Progenitor cell of endocrine pancreas (in vitro differentiated cells): ENCODE measurements at regions not wholly inside any gene's neighbourhood (a gene's known extent, or its start where the extent isn't known, plus 50 kb on each side); places are given as distances from the start of the nearest gene placed in this dataset.

ENCODE experiments used
- DNase-seq: peaks from one replicate; pipeline ENCODE4 v3.0.0; 2021; ENCODE audit warnings: low spot score; ENCODE audit not compliant: unreplicated experiment
- H3K27ac Mint-ChIP-seq: 2 replicates; pipeline ENCODE4 v1.8.0; 2021; ENCODE audit warnings: mild to moderate bottlenecking, moderate library complexity, mixed read lengths
- H3K27me3 Mint-ChIP-seq: 2 replicates; pipeline ENCODE4 v1.8.0; 2021; ENCODE audit warnings: mixed read lengths
- H3K36me3 Mint-ChIP-seq: 2 replicates; pipeline ENCODE4 v1.8.0; 2022; ENCODE audit warnings: mixed read lengths; ENCODE audit not compliant: insufficient read depth
- H3K4me1 Mint-ChIP-seq: 2 replicates; pipeline ENCODE4 v1.8.0; 2021; ENCODE audit warnings: low read depth, mixed read lengths
- H3K4me3 Mint-ChIP-seq: 2 replicates; pipeline ENCODE4 v1.8.0; 2021; ENCODE audit warnings: low read depth, mild to moderate bottlenecking, moderate library complexity, mixed read lengths
- H3K9me3 Mint-ChIP-seq: 2 replicates; pipeline ENCODE4 v1.8.0; 2021; ENCODE audit warnings: low read depth, mixed read lengths
- CTCF ChIP-seq: fragments of 200-600 bp; sonication (generic); IDR thresholded peaks from one replicate; pipeline ENCODE4 v1.5.0; 2021; ENCODE audit warnings: antibody characterized with exemption, mild to moderate bottlenecking; ENCODE audit not compliant: unreplicated experiment

DNA sequence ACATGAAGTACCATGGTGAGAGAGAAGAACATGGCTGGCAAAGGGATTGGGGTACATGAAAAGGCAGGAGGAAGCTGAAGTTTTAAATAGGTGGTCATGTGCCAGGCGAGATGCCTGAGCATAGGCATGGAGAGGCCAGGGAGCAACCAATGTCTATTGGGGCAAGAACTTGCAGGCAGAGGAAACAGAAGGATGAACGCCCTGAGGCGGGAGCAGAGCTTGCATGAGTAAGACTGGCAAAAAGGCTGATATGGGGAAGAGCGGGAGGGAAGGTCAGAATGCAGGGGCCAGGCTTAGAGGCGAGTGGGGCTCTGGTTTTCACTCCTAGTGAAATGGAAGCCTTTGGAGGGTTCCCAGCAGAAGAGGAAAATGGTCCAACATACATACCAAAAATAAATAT lies 52.5 kb upstream of the VSTM5 start:
- Mint-ChIP-seq H3K9me3 (peaks cover 5% of the 10 kb centered on the region), H3K27me3 (peaks cover 15% of the 10 kb centered on the region), H3K4me3 (no peak overlapping the region), H3K4me1 (no peaks in the 10 kb centered on the region), H3K36me3 (no peaks in the 10 kb centered on the region), H3K27ac (no peak overlapping the region)
- DNase-seq = no peak
- TF ChIP-seq CTCF = no peak

DNA sequence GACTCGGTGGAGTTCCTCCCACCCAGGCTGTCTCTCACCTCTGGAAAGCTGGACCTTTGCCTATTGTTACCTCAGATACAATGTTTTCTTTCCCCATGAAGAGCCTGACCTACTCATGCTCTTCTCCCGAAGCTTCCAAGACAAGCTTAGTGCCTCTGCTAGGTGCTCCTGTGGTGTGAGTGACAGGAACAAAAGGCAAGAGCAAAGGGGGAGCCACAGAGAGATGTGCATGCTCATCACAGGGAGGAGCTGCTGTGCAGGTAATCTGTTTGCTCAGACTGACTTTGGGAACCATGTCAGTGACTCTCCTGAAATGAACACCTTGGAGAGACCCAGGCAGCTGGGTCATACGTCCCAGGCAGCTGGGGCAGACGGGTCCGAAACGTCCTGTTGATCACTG lies 53.6 kb upstream of the VSTM5 start:
- H3K36me3 Mint-ChIP-seq = no peaks in the 10 kb centered on the region

DNA sequence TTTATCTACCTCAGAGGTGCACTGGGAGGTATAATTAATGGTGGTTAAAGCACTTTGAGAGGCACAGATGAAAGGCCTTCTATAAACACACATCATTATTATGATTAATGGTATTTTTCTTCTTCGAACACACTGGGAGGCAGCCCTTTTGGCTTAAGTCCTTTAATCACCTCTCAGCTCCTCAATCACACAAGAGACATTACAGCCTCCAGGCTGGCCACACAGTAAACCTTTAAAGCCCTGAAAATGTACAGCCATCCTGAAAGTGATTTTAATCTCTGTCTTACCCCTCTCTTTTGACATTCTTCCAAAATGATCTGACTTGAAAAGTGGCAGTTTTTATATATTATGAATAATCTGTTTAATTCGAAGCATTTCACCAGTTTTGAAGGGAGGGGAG lies 54.3 kb upstream of the VSTM5 start:
- no peaks in the 10 kb centered on the region for H3K36me3 Mint-ChIP-seq
- H3K27me3 Mint-ChIP-seq = peaks cover 13% of the 10 kb centered on the region
- no peaks in the 10 kb centered on the region for H3K9me3 Mint-ChIP-seq
- H3K4me1 Mint-ChIP-seq = no peaks in the 10 kb centered on the region
- DNase-seq = no peak
- H3K4me3 Mint-ChIP-seq = no peak overlapping the region
- no peak for TF ChIP-seq CTCF
- no peak overlapping the region for H3K27ac Mint-ChIP-seq

More for the DNA sequence above, 53.6 kb upstream of the VSTM5 start:
- no peak for DNase-seq
- Mint-ChIP-seq H3K27ac (no peak overlapping the region), H3K4me1 (no peaks in the 10 kb centered on the region), H3K27me3 (peaks cover 13% of the 10 kb centered on the region), H3K4me3 (no peak overlapping the region), H3K9me3 (no peaks in the 10 kb centered on the region)
- no peak for TF ChIP-seq CTCF

GRCh38 chr11:93905384-93905783 lies 55.0 kb upstream of the VSTM5 start:
- Mint-ChIP-seq H3K4me3 (no peak overlapping the region), H3K36me3 (no peaks in the 10 kb centered on the region), H3K27ac (no peak overlapping the region), H3K4me1 (no peaks in the 10 kb centered on the region), H3K27me3 (peaks cover 13% of the 10 kb centered on the region), H3K9me3 (no peaks in the 10 kb centered on the region)
- no peak for DNase-seq
- no peak for TF ChIP-seq CTCF

- no peak overlapping the region for H3K27ac Mint-ChIP-seq
Measured at GRCh38 chr11:93906486-93906885, 56.1 kb upstream of the VSTM5 start.

More at GRCh38 chr11:93906486-93906885, 56.1 kb upstream of the VSTM5 start:
- H3K4me1 Mint-ChIP-seq = no peaks in the 10 kb centered on the region
- DNase-seq = no peak
- no peak for TF ChIP-seq CTCF
- peaks cover 13% of the 10 kb centered on the region for H3K27me3 Mint-ChIP-seq
- no peaks in the 10 kb centered on the region for H3K36me3 Mint-ChIP-seq
- no peaks in the 10 kb centered on the region for H3K9me3 Mint-ChIP-seq
- no peak overlapping the region for H3K4me3 Mint-ChIP-seq
